ENCODE measurements at regions not wholly inside any gene's neighbourhood (a gene's known extent, or its start where the extent isn't known, plus 50 kb on each side); places are given as distances from the start of the nearest gene placed in this dataset.

GRCh38 chr6:19721766-19722377 is 115.3 kb upstream of the ID4 start:
- TF ChIP-seq USF2 (IDR thresholded peaks at IDR 0.05; ENCODE audit: low read length) (no peak), CTCF (IDR thresholded peaks at IDR 0.05; ENCODE audit: control extremely low read depth in 1 of 3, insufficient read depth in 1 of 3, low read depth in 1 of 3, low read length in 3 of 3) (no peak), POLR2A (IDR thresholded peaks at IDR 0.05; ENCODE audit: control extremely low read depth in 1 of 2, low read depth in 2 of 2, low read length in 2 of 2) (no peak), POU5F1 (IDR thresholded peaks at IDR 0.05; ENCODE audit: low read depth, low read length) (no peak), RFX5 (IDR thresholded peaks at IDR 0.05; ENCODE audit: borderline replicate concordance, low read depth, low read length) (no peak), GABPA (IDR thresholded peaks at IDR 0.05; ENCODE audit: borderline replicate concordance, insufficient read depth, low read length) (no peak)

Data from H1 (cell line).